GM19468 (cell line): ENCODE measurements at regions not wholly inside any gene's neighbourhood (a gene's known extent, or its start where the extent isn't known, plus 50 kb on each side); places are given as distances from the start of the nearest gene placed in this dataset.
A peak's percentile ranks its signal among the peaks of the same experiment; 100 is the strongest.
"Not testable (repeated sequence)": the region's sequence is repeated elsewhere in the genome, so short reads cannot be mapped to it uniquely, and the experiment has no call there.

Experiments used
- ATAC-seq: cut with Tn5 transposase; IDR thresholded peaks from one replicate; pipeline ENCODE4 v1.9.1; 2021; ENCODE audit warnings: mild to moderate bottlenecking, moderate library complexity, moderate number of reproducible peaks; ENCODE audit not compliant: unreplicated experiment; ENCODE audit errors: extremely low read depth

- ATAC-seq = not testable (repeated sequence)
Observed at GRCh38 chr15:21357056-21357455, 83.2 kb downstream of the POTEB3 start.

- not testable (repeated sequence) for ATAC-seq
Observed at GRCh38 chr15:21355944-21356343, 84.4 kb downstream of the POTEB3 start.

GRCh38 chr15:21354597-21354996 lies 85.7 kb downstream of the POTEB3 start:
- ATAC-seq = not testable (repeated sequence)

- ATAC-seq = not testable (repeated sequence)
Observed at GRCh38 chr15:21352670-21353318, 87.5 kb downstream of the POTEB3 start.

- ATAC-seq = not testable (repeated sequence)
Observed at GRCh38 chr15:21344960-21345359, 95.3 kb downstream of the POTEB3 start.

- ATAC-seq = not testable (repeated sequence)
Observed at GRCh38 chr15:21344500-21344899, 95.8 kb downstream of the POTEB3 start.

- ATAC-seq = not testable (repeated sequence)
Observed at GRCh38 chr15:21337028-21337427, 103.3 kb downstream of the POTEB3 start.

- ATAC-seq = not testable (repeated sequence)
Observed at GRCh38 chr15:21324720-21325460, 115.4 kb downstream of the POTEB3 start.

- ATAC-seq = peak; percentile 28
Observed at GRCh38 chr15:21284353-21284752, 155.9 kb downstream of the POTEB3 start.

- ATAC-seq = peak; percentile 85
Observed at GRCh38 chr15:21283210-21283609, 157.1 kb downstream of the POTEB3 start.

GRCh38 chr15:21280272-21280671 lies 160.0 kb downstream of the POTEB3 start:
- not testable (repeated sequence) for ATAC-seq

- not testable (repeated sequence) for ATAC-seq
Observed at GRCh38 chr15:21272176-21272982, 167.9 kb downstream of the POTEB3 start.

GRCh38 chr15:21271566-21271965 lies 168.7 kb downstream of the POTEB3 start:
- no peak for ATAC-seq

GRCh38 chr15:21270474-21270873 lies 169.8 kb downstream of the POTEB3 start:
- ATAC-seq = no peak

GRCh38 chr15:21269673-21270072 lies 170.6 kb downstream of the POTEB3 start:
- ATAC-seq = not testable (repeated sequence)

GRCh38 chr15:21269121-21269520 lies 171.2 kb downstream of the POTEB3 start:
- no peak for ATAC-seq

- no peak for ATAC-seq
Observed at GRCh38 chr15:21268436-21268940, 171.8 kb downstream of the POTEB3 start.

GRCh38 chr15:21267671-21268395 lies 172.5 kb downstream of the POTEB3 start:
- ATAC-seq = no peak

- no peak for ATAC-seq
Observed at GRCh38 chr15:21267226-21267625, 173.1 kb downstream of the POTEB3 start.

GRCh38 chr15:21265628-21266027 lies 174.7 kb downstream of the POTEB3 start:
- not testable (repeated sequence) for ATAC-seq
